AG09309 (cell line): ENCODE measurements at regions not wholly inside any gene's neighbourhood (a gene's known extent, or its start where the extent isn't known, plus 50 kb on each side); places are given as distances from the start of the nearest gene placed in this dataset.

Experiments
- DNase-seq: peaks from one replicate; pipeline ENCODE4 v3.0.0-alpha.2; 2010; ENCODE audit warnings: low read depth
- H3K4me3 ChIP-seq: 2 replicates; pipeline ENCODE4 v1.5.1; 2011; ENCODE audit warnings: mild to moderate bottlenecking, low read depth, low read length, moderate library complexity; ENCODE audit not compliant: control insufficient read depth
- TF ChIP-seq, protein P1 (sequence below): IDR thresholded peaks from 2 replicates; pipeline ENCODE4 v1.5.1; 2011; ENCODE audit warnings: mild to moderate bottlenecking, low read depth, low read length, inconsistent platforms; ENCODE audit not compliant: insufficient read depth, control insufficient read depth; ENCODE audit errors: missing control alignments

DNA sequence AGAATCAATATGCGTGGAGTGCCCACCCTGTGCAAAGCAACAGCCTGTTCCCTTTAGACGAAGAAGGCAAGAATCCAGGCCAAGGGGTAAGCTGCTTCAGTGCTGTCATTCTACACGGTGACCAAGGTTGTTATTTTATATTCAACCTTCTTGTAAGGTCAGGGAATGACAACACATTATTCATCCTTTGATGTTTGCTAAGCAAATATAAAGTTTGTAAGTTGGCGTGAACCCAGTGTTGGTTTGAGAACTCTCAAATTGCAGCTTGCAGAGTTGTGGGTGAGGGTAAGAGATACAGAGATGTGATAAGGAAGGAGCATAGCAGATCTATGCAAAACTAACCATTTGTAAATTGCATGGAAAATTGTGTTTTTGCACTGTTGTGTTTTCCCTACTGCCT lies 436.7 kb downstream of the FGF9 start:
- DNase-seq = no peak
- TF ChIP-seq, protein P1, sequence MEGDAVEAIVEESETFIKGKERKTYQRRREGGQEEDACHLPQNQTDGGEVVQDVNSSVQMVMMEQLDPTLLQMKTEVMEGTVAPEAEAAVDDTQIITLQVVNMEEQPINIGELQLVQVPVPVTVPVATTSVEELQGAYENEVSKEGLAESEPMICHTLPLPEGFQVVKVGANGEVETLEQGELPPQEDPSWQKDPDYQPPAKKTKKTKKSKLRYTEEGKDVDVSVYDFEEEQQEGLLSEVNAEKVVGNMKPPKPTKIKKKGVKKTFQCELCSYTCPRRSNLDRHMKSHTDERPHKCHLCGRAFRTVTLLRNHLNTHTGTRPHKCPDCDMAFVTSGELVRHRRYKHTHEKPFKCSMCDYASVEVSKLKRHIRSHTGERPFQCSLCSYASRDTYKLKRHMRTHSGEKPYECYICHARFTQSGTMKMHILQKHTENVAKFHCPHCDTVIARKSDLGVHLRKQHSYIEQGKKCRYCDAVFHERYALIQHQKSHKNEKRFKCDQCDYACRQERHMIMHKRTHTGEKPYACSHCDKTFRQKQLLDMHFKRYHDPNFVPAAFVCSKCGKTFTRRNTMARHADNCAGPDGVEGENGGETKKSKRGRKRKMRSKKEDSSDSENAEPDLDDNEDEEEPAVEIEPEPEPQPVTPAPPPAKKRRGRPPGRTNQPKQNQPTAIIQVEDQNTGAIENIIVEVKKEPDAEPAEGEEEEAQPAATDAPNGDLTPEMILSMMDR = no peak
- H3K4me3 ChIP-seq = no peak overlapping the region

DNA sequence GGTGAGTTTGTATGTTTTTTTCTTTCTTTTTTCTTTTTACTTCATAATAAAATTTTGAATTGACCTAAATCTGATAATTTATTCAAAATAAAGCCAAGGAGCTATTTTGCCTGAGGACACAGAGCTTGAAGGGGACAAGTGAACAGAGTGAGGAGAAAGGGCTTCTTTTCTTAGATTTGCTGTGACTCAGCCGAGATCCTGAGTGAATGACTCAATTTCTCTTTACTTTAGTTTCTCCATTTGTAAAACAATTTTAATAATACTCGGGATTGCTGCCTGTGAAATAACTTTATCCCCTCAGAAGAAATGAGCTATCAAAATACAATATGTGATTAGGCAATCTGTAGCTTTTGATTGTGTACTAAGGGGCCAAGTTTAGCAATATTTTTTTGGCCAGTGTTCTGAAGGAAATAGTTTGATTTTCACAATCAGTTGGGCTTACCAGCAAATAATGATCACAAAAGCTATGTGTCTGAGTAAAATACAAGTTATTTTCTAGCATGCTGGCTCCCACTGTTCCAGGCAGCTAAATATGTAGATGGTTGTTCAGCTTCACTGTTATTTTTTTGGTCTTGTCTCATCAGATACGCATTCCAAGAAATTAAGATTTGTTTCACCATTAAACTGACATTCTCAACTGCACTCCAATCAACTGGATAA lies 437.5 kb downstream of the FGF9 start:
- TF ChIP-seq, protein P1 = no peak
- no peak for DNase-seq
- no peak overlapping the region for H3K4me3 ChIP-seq

DNA sequence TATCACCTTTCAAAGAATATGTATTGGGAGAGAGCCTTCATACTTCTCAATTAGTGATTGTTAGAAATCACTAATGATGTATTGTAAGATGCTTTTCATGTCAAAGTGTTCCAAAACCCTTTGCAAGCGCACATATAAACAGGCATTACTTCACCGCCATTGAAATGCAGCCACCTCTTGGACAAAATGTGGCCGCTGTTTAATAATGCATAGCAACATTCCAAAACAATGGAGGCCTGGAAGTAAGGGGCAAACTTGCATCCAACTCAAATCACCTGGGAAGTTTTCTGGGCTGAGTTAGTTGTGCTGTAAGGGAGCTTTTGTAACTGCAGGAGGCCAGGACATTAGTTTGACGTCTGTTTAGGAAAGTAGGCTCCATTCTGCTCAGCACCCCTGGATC lies 438.1 kb downstream of the FGF9 start:
- TF ChIP-seq, protein P1 = no peak
- no peak overlapping the region for H3K4me3 ChIP-seq
- no peak for DNase-seq

DNA sequence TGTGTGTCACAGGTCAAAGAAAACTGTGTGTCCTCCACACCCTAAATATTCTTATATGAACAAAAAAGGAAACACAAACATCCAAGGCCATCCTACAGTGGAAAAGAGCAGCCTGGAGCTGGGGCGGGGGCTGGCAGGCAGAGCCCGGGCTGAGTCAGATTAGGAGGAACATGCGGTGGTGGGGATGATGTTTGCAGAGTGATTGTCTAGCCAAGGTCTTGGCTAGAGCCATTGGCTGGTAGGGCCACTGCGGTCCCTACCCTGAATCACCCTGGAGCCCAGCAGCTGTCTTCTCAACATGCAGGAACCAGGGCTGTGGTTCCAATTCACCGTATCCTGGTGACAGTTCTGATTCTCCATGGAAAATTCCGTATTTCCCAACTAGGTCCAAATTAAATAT lies 439.5 kb downstream of the FGF9 start:
- TF ChIP-seq, protein P1 = no peak
- no peak for DNase-seq

DNA sequence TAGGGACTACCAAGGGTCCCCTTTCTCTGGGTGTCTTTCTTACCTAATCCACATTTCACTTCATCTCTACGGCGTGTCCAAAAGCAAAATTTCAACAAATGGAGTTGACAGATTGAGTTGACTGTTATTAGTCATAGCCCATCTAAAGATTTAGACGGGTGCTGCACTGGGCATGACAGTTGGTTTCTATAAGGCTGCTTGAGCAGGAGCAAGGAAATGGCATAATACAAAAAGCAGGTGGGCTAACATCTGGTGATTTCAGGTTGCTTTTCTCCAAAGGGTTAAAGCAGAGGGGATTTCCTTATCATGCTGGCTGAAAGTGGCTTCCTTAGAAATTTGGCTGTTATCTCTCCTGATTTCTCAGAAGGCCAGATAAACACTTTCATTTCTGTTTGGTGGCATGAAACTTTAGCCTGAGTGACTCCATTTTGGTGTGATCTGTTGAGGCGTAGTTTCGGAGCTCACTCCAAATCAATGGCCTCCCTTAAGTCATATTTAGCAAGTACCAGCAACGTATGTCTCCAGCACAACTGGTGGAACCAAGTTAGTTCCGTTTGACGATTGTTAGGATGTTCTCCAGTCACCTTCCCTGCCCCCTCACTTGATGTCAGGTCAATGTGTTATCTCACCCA lies 440.4 kb downstream of the FGF9 start:
- H3K4me3 ChIP-seq = no peak overlapping the region
- TF ChIP-seq, protein P1 = no peak
- DNase-seq = no peak

More for the DNA sequence above, 439.5 kb downstream of the FGF9 start:
- H3K4me3 ChIP-seq = no peak overlapping the region

DNA sequence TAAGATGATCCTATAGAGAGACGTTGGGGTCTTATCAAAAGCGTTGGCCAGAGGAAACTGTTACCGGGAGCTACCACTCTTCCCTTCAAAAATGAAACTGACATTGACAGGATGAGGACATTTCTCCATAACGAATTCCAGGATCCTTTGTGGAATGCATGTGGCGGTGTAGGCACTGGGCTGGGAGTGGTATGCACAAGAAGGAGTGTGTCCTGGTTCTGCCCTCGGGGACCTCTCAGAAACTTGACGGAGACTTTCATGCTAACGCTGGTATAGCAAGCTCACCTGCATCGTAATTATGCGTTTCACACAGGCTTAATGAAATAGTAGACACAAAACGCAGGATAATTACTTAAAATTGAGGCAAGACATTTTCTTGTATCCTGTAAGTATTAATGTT lies 441.1 kb downstream of the FGF9 start:
- DNase-seq = no peak
- H3K4me3 ChIP-seq = no peak overlapping the region
- TF ChIP-seq, protein P1 = no peak
